CD4-positive, alpha-beta T cell treated with Interleukin-2 at 100 ng/mL for 4 hours (primary cell): ENCODE measurements at regions not wholly inside any gene's neighbourhood (a gene's known extent, or its start where the extent isn't known, plus 50 kb on each side); places are given as distances from the start of the nearest gene placed in this dataset.

Source experiments
- DNase-seq: peaks from one replicate; pipeline ENCODE4 v3.0.0-alpha.2; 2020; ENCODE audit warnings: low spot score

GRCh38 chr12:124687174-124687902, 119.9 kb upstream of the NCOR2 start:
- DNase-seq = no peak

- DNase-seq = no peak
Observed at GRCh38 chr12:124686370-124687173, 119.2 kb upstream of the NCOR2 start.

GRCh38 chr12:124685689-124686369, 118.4 kb upstream of the NCOR2 start:
- no peak for DNase-seq

- no peak for DNase-seq
Observed at GRCh38 chr12:124684971-124685688, 117.7 kb upstream of the NCOR2 start.

- DNase-seq = no peak
Observed at GRCh38 chr12:124684496-124684895, 117.1 kb upstream of the NCOR2 start.

- DNase-seq = no peak
Observed at GRCh38 chr12:124683152-124684124, 116.0 kb upstream of the NCOR2 start.

GRCh38 chr12:124682425-124683151, 115.2 kb upstream of the NCOR2 start:
- DNase-seq = no peak

- DNase-seq = no peak
Observed at GRCh38 chr12:124681779-124682391, 114.5 kb upstream of the NCOR2 start.

- DNase-seq = peak; percentile 42
Observed at GRCh38 chr12:124680863-124681778, 113.7 kb upstream of the NCOR2 start.

- DNase-seq = no peak
Observed at GRCh38 chr12:124679533-124680371, 112.3 kb upstream of the NCOR2 start.

- DNase-seq = no peak
Observed at GRCh38 chr12:124679047-124679446, 111.6 kb upstream of the NCOR2 start.

GRCh38 chr12:124678421-124678893, 111.0 kb upstream of the NCOR2 start:
- no peak for DNase-seq

GRCh38 chr12:124677552-124678356, 110.3 kb upstream of the NCOR2 start:
- DNase-seq = no peak

GRCh38 chr12:124676714-124677462, 109.5 kb upstream of the NCOR2 start:
- no peak for DNase-seq

- DNase-seq = no peak
Observed at GRCh38 chr12:124675881-124676713, 108.7 kb upstream of the NCOR2 start.
